ENCODE measurements at regions not wholly inside any gene's neighbourhood (a gene's known extent, or its start where the extent isn't known, plus 50 kb on each side); places are given as distances from the start of the nearest gene placed in this dataset.

DNA sequence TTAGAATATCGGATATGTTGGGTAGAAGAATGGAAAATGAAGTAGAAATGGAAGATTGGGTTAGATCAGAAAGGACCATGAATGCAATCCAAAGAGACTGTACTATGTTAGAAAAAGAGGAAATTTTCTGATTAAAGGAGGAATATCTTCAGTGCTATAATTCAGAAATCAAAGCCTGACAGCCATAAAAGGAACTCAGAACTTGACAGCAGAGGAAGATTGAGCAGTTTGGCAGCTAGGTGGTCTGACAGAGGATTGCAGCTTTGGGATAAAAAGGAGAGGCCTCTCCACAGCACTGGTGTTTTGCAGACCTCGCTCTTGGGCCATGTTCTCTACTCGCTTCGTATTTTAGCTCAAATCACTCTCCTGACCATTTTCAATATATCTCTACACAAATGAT, 354.8 kb upstream of the SOX5 start:
- Histone ChIP-seq H3K4me3 (no peak overlapping the region), H3K36me3 (no peaks in the 10 kb centered on the region), H3K9me3 (no peaks in the 10 kb centered on the region), H3K27ac (no peak overlapping the region), H3K4me1 (no peaks in the 10 kb centered on the region), H3K27me3 (peaks cover 0 to under 1% (median 0%) of the 10 kb centered on the region in 4 donors)
- ATAC-seq (no peak), FAIRE-seq (no peak), DNase-seq (no peak)
- TF ChIP-seq, protein P1, sequence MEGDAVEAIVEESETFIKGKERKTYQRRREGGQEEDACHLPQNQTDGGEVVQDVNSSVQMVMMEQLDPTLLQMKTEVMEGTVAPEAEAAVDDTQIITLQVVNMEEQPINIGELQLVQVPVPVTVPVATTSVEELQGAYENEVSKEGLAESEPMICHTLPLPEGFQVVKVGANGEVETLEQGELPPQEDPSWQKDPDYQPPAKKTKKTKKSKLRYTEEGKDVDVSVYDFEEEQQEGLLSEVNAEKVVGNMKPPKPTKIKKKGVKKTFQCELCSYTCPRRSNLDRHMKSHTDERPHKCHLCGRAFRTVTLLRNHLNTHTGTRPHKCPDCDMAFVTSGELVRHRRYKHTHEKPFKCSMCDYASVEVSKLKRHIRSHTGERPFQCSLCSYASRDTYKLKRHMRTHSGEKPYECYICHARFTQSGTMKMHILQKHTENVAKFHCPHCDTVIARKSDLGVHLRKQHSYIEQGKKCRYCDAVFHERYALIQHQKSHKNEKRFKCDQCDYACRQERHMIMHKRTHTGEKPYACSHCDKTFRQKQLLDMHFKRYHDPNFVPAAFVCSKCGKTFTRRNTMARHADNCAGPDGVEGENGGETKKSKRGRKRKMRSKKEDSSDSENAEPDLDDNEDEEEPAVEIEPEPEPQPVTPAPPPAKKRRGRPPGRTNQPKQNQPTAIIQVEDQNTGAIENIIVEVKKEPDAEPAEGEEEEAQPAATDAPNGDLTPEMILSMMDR (IDR thresholded peaks at IDR 0.05): no peak
- intact Hi-C loops (cut with DNase I): no loop called here
- 82 to 86% methylated on average over 4 of the region's 4 CpGs for WGBS, 2 donors

DNA sequence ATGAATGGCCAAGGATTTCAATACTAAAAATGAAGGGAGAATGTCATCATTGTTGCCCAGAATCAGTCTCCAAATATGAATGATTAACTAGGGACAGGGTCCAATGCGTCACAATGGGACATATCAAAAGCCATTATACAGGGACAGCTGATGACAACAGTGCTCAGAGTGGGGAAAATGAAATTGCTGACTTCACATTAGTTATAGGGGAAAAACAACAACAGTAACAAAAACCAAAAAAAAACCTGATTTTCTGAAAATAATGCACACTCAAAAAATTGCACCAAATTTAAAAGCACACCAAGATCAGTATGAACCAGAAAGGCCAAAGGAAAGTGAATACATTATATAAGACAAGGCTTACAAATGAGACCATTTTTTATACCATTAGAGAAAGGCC, 353.2 kb upstream of the SOX5 start:
- no peak overlapping the region for H3K27ac ChIP-seq
- H3K27me3 ChIP-seq: peaks cover 0 to 7% (median 0%) of the 10 kb centered on the region in 4 donors
- H3K9me3 ChIP-seq: no peaks in the 10 kb centered on the region
- TF ChIP-seq, protein P1 (IDR thresholded peaks at IDR 0.05): no peak
- intact Hi-C loops (cut with DNase I): no loop called here
- no peaks in the 10 kb centered on the region for H3K4me1 ChIP-seq
- no peak overlapping the region for H3K4me3 ChIP-seq
- WGBS, 2 donors: 23 to 24% methylated on average over 1 of the region's 1 CpG
- FAIRE-seq: no peak
- no peaks in the 10 kb centered on the region for H3K36me3 ChIP-seq
- no peak for ATAC-seq
- DNase-seq: no peak

DNA sequence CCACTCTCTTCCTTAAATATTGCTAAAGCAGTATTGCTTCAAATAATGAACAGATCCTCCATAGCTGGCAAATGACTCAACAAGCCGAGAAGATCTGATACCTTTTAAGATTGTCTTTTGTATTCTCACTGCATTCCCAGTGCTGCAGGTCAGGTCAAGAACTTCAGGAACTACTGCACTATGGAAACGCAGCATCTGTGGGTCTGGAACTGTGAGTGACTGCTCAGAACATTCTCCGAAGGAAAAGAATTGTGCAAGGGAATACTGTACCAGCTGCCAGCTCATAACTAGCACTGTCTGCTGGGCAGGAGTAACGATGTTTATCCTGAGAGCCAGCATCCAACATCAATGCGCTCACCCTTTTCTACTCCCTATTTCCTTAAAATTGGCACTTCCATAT, 348.0 kb upstream of the SOX5 start:
- no peaks in the 10 kb centered on the region for H3K4me1 ChIP-seq
- no peaks in the 10 kb centered on the region for H3K9me3 ChIP-seq
- no peak overlapping the region for H3K4me3 ChIP-seq
- no peak for ATAC-seq
- H3K36me3 ChIP-seq: no peaks in the 10 kb centered on the region
- FAIRE-seq: no peak
- WGBS, 2 donors: 54 to 61% methylated on average over 5 of the region's 5 CpGs
- DNase-seq: no peak
- H3K27me3 ChIP-seq: peaks cover 0 to 7% (median 0%) of the 10 kb centered on the region in 4 donors
- no peak overlapping the region for H3K27ac ChIP-seq
- TF ChIP-seq, protein P1 (IDR thresholded peaks at IDR 0.05): no peak
- intact Hi-C loops (cut with DNase I): no loop called here

DNA sequence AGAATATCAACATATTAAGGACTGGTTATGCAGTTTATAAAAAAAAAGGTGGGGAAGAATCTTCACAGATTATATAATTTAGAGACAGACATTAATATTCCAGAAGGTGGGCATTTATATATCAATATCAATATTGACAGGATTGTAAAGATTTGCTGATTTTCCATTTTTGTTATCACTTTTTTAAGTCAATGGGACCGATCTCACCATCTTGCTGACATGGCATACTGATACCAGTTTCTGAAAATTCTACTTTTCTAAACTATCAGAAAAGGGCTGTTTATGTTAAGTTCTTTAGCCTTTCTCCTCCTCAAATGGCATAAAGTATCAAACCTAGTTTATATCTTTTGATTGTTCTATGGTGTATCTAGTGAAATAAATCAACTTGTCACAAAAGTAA, 344.1 kb upstream of the SOX5 start:
- DNase-seq (no peak), FAIRE-seq (no peak), ATAC-seq (no peak)
- Histone ChIP-seq H3K27me3 (no peaks in the 10 kb centered on the region), H3K4me1 (no peaks in the 10 kb centered on the region), H3K4me3 (no peak overlapping the region), H3K9me3 (no peaks in the 10 kb centered on the region), H3K36me3 (no peaks in the 10 kb centered on the region), H3K27ac (no peak overlapping the region)
- intact Hi-C loops (cut with DNase I): no loop called here
- 58 to 62% methylated on average over 1 of the region's 1 CpG for WGBS, 2 donors
- TF ChIP-seq, protein P1 (IDR thresholded peaks at IDR 0.05): no peak

DNA sequence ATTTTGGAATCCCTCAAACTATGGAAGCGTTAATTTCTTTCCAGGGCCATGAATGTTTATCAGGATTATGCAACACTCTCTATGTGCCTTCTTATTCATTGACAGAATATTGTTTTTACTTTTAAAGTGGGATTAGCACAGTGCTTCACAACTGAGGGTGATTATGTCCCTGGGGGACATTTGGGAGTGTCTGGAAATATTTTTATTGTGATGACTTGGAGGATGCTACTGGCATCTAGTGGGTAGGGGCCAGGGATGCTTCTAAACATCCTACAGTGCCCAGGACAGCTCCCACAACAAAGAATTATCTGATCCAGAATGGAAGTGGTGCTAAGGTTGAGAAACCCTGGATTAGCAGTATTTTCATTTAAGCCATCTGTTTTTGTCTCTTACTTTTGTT, 338.5 kb upstream of the SOX5 start:
- TF ChIP-seq, protein P1 (IDR thresholded peaks at IDR 0.05): no peak
- H3K4me3 ChIP-seq: no peak overlapping the region
- H3K27ac ChIP-seq: no peak overlapping the region
- H3K36me3 ChIP-seq: no peaks in the 10 kb centered on the region
- H3K9me3 ChIP-seq: no peaks in the 10 kb centered on the region
- no peaks in the 10 kb centered on the region for H3K27me3 ChIP-seq
- intact Hi-C loops (cut with DNase I): no loop called here
- no peak for FAIRE-seq
- H3K4me1 ChIP-seq: no peaks in the 10 kb centered on the region
- no peak for ATAC-seq
- DNase-seq: no peak
- 78% methylated on average over 1 of the region's 1 CpG for WGBS, 2 donors

All from pancreas (tissue), 10 donors.